ENCODE measurements at regions not wholly inside any gene's neighbourhood (a gene's known extent, or its start where the extent isn't known, plus 50 kb on each side); places are given as distances from the start of the nearest gene placed in this dataset.

DNA sequence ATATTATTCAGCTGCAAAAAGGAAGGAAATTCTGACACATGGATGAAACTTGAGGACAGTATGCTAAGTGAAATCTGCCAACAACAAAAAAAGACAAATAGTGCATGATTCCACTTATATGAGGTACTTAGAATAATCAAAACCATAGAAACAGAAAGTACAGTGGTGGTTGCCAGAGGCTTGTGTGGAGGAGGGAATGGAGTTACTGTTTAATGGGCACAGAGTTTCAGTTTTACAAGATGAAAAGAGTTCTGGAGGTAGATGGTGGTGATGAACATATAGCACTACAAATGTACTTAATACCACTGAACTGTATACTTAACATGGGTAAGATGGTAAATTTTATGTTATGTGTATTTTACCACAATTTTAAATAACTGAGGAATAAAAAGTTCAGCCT is 212.0 kb upstream of the KLF3 start:
- no peak overlapping the region for H3K27ac ChIP-seq
- no peak overlapping the region for H3K4me3 ChIP-seq
- no peaks in the 10 kb centered on the region for H3K4me1 ChIP-seq (replicated peaks)
- no peaks in the 10 kb centered on the region for H3K36me3 ChIP-seq
- H3K9me3 ChIP-seq (replicated peaks): no peaks in the 10 kb centered on the region
- DNase-seq (ENCODE audit: low read depth in 1 of 2, low spot score in 2 of 2): no peak
- no peaks in the 10 kb centered on the region for H3K27me3 ChIP-seq (replicated peaks)

DNA sequence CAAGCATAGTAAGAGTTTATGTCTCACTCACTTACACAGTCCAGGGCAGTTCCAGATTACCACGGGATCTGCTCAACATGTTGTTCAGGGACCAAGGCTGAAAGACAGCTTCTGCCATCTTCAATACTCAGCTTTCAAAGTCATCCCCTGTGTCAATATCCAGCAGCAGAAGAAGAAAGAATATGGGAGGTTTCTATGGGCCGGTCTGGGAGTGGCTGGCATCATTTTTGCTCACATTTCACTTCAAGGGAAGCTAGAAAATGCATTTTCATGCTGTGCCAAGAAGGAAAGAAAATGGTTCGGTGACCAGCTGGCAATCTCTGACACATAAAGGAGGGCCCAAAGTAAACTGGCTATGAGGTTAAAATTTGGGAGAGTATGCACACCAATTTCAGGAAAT is 211.5 kb upstream of the KLF3 start:
- Histone ChIP-seq H3K4me1 (replicated peaks) (no peaks in the 10 kb centered on the region), H3K27ac (no peak overlapping the region), H3K36me3 (no peaks in the 10 kb centered on the region), H3K4me3 (no peak overlapping the region), H3K9me3 (replicated peaks) (no peaks in the 10 kb centered on the region), H3K27me3 (replicated peaks) (no peaks in the 10 kb centered on the region)
- no peak for DNase-seq (ENCODE audit: low read depth in 1 of 2, low spot score in 2 of 2)

DNA sequence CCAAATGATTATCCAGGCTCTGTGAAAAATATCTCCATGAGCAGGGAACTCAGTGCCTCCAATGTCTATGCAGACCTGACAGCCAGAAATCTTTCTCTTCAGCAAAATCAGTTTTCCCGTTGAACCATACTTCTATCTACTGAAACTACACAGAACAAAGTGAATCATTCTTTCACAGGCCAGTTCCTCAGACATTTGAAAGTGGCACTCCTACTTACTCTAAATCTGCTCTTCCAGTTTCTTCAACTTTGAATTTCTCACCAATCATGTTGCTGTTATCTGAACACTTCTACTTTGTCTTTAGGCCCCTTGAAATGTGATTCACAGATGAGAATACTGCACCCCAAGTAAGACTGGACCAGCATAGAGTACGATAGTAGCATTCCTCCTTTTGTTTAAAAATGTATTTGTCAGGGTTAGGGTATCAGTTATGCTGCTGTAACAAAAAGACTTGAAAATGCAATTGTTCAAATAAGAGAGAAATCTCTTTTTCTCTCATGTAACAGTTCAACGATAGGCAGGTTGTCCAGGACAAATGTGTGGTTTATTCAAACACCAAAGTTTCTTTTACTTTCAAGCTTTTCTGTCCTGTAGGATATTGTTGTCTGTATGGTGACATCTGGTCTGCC is 210.6 kb upstream of the KLF3 start:
- H3K4me1 ChIP-seq (replicated peaks): no peaks in the 10 kb centered on the region
- no peaks in the 10 kb centered on the region for H3K9me3 ChIP-seq (replicated peaks)
- H3K27me3 ChIP-seq (replicated peaks): no peaks in the 10 kb centered on the region
- DNase-seq (ENCODE audit: low read depth in 1 of 2, low spot score in 2 of 2): no peak
- H3K4me3 ChIP-seq: no peak overlapping the region
- H3K27ac ChIP-seq: no peak overlapping the region
- no peaks in the 10 kb centered on the region for H3K36me3 ChIP-seq

DNA sequence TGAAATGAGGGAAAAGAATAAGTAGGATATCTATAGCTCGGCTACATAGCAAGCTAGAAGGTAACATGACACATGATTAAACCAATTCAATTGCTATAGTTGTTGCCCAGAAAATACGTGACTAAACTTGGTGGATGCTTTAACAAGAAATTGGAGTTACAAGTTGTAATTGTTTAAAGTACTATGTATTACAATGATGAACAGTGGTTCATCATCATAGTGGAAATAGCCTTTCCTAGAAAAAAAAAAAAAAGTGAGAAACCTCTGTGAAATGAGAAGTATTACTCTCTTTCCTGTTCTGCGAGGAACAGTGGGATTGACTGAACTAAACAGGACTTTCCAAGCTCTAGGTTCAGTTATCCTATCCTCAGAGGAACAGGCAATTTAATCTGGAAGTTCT is 209.7 kb upstream of the KLF3 start:
- Histone ChIP-seq H3K36me3 (no peaks in the 10 kb centered on the region), H3K4me3 (no peak overlapping the region), H3K27ac (no peak overlapping the region), H3K4me1 (replicated peaks) (no peaks in the 10 kb centered on the region), H3K9me3 (replicated peaks) (no peaks in the 10 kb centered on the region), H3K27me3 (replicated peaks) (no peaks in the 10 kb centered on the region)
- no peak for DNase-seq (ENCODE audit: low read depth in 1 of 2, low spot score in 2 of 2)

DNA sequence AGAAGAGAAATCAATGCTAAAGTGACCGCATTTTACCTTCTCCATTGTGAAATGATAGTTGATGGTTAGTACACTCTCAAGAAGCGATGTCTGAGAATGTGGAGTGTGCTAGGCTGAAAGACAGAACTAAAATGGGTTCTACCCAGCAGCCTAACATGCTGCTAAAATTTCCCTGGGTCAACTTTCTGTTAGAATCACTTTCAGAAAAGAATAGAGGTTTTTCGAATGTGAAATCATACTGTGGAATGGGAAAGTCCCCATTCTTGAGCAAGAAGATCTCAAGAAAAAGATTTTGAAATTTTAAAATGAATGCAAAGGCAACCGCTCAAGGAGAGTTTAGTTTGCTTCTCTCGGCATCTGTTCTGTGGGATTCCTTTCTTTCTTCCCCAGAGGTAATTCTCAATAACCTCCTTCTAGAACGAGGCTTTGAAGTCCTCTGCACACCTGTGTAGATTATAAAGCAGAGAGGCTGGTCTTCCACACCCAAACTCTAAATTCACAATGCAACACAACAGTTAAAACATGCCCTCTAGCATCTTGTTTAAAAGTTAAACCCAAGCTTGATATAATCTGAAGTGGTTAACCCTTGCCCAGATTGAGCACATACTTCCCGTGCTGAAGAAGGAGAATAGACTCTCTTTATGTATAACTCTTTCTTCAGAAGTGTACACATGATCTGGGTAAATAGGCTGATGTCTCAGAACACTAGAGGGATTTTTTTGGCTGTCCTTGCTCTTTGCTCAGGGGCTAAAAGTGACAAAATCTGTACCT is 208.7 kb upstream of the KLF3 start:
- Histone ChIP-seq H3K9me3 (replicated peaks) (no peaks in the 10 kb centered on the region), H3K27me3 (replicated peaks) (no peaks in the 10 kb centered on the region), H3K4me3 (no peak overlapping the region), H3K4me1 (replicated peaks) (no peaks in the 10 kb centered on the region), H3K27ac (no peak overlapping the region), H3K36me3 (no peaks in the 10 kb centered on the region)
- DNase-seq (ENCODE audit: low read depth in 1 of 2, low spot score in 2 of 2): no peak

DNA sequence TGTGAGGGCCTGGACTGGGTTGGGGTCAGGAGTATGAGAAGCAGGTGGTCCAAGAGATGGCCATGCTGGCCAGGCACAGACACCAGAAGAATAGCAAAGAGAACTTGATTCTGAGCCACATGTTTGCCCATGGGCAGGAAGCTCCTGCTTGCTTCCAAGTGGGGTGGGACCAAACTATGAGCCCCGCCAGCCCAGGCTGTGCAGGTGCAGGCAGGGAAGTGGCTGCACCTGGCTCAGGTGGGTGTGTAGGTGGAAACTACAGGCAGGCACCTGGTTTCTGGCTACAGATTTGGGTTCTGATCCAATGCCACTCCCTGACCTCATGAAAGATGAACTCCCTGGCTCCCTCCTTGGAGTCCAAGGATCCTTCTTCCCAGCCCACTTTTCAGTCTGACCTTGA is 207.9 kb upstream of the KLF3 start:
- H3K9me3 ChIP-seq (replicated peaks): no peaks in the 10 kb centered on the region
- H3K27ac ChIP-seq: no peak overlapping the region
- H3K27me3 ChIP-seq (replicated peaks): no peaks in the 10 kb centered on the region
- no peaks in the 10 kb centered on the region for H3K4me1 ChIP-seq (replicated peaks)
- H3K4me3 ChIP-seq: no peak overlapping the region
- no peaks in the 10 kb centered on the region for H3K36me3 ChIP-seq
- DNase-seq (ENCODE audit: low read depth in 1 of 2, low spot score in 2 of 2): no peak

DNA sequence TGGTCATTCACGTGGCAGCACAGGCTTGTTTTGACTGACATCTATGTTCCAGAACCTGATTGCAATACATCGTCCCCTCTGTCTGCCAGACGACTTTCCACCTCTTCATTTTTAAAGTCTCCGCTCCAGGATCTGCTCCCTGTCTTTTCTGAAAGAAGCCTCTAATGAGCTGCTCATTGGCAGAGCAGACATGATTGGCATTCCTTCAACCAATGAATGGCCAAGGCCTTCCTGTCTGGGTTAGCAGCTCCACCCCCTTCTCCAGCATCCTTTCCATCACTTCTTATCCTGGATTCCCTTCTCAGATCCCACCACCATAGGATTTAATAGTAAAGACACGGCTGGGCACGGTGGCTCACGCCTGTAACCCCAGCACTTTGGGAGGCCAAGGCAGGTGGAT is 202.7 kb upstream of the KLF3 start:
- H3K4me1 ChIP-seq (replicated peaks): no peaks in the 10 kb centered on the region
- no peaks in the 10 kb centered on the region for H3K36me3 ChIP-seq
- no peaks in the 10 kb centered on the region for H3K9me3 ChIP-seq (replicated peaks)
- no peak overlapping the region for H3K4me3 ChIP-seq
- H3K27me3 ChIP-seq (replicated peaks): no peaks in the 10 kb centered on the region
- no peak overlapping the region for H3K27ac ChIP-seq
- DNase-seq (ENCODE audit: low read depth in 1 of 2, low spot score in 2 of 2): no peak

DNA sequence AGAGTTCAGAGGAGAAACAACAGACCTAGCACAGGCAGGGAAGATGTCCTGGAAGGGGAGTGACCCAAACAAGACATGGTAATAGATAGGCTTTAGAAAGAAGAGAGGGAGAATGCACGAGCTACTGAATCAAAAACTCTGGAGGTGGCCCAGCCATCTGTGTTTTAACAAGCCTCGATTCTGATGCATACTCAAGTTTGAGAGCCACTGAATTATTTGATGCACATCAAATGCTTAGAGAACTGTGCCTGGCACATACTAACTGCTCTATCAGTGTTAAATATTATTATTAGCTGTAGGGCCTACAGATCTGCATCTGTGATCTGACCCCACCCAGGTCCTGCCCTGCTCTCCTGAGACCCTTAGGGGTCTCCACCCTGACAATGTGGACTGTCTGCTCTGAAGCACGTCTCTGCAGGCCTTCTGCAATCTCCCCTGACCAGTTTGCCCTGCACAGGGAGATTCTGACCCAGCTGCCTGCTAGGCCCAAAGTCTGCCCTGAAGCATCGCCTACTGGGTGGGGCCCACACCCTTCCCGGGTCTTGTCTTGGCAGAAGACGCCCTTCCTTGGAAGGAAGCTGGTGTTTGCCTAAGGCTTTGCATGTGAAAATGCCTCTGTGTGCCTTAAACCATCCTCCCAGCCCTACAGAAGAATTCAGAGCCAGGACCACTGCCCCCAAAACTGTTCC is 201.5 kb upstream of the KLF3 start:
- Histone ChIP-seq H3K27me3 (replicated peaks) (no peaks in the 10 kb centered on the region), H3K36me3 (no peaks in the 10 kb centered on the region), H3K9me3 (replicated peaks) (no peaks in the 10 kb centered on the region), H3K4me1 (replicated peaks) (no peaks in the 10 kb centered on the region), H3K4me3 (no peak overlapping the region), H3K27ac (no peak overlapping the region)
- DNase-seq (ENCODE audit: low read depth in 1 of 2, low spot score in 2 of 2): no peak

DNA sequence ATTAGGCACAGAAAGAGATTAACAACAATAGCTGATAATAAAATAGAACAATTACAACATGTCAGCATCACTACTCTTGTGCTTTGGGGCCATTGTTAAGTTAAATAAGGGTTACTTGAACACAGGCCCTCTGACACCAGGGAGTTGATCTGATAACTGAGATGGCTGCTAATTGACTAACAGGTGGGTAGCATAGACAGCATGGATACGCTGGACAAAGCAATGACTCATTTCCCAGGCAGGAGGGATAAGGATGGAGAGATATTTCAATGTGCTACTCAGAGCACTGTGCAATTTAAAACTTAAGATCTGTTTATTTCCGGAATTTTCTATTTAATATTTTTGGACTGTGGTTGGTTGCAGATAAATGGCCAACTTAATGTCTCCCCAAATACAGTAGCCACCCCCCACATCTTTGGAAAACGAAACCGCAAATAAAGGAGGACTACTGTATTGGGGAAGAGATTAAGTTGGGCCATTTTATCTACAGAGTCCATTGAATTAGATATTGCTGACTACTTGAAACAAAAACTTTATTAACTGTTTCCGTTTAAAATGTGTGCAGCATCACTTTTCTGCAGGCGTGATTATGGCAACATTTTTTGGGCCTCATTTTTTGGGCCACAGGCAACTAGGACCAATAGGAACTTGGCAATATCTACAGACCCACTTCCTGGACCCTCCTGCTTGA is 200.6 kb upstream of the KLF3 start:
- Histone ChIP-seq H3K27me3 (replicated peaks) (no peaks in the 10 kb centered on the region), H3K4me3 (no peak overlapping the region), H3K9me3 (replicated peaks) (no peaks in the 10 kb centered on the region), H3K4me1 (replicated peaks) (no peaks in the 10 kb centered on the region), H3K27ac (no peak overlapping the region), H3K36me3 (no peaks in the 10 kb centered on the region)
- DNase-seq (ENCODE audit: low read depth in 1 of 2, low spot score in 2 of 2): no peak

DNA sequence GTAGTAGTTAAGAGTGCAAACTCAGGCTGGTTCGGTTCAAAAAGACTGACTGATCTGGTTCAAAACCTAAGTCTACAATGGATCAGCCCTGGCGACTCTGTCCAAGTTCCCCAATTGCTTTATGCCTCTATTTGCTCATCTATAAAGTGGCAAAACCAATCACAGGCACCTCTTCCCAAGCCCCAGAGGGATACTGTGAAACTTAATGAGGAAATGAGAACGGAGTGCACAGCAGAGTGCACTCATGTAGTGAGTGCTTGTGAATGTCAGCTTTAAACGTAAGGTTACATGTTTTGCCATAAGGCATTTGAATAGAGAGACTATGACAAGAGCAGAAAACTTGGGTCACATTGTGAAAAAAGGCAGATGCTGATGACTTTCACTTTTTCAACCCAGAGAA is 199.7 kb upstream of the KLF3 start:
- H3K27me3 ChIP-seq (replicated peaks): no peaks in the 10 kb centered on the region
- H3K4me1 ChIP-seq (replicated peaks): no peaks in the 10 kb centered on the region
- H3K27ac ChIP-seq: no peak overlapping the region
- H3K4me3 ChIP-seq: no peak overlapping the region
- H3K36me3 ChIP-seq: no peaks in the 10 kb centered on the region
- no peak for DNase-seq (ENCODE audit: low read depth in 1 of 2, low spot score in 2 of 2)
- H3K9me3 ChIP-seq (replicated peaks): no peaks in the 10 kb centered on the region

DNA sequence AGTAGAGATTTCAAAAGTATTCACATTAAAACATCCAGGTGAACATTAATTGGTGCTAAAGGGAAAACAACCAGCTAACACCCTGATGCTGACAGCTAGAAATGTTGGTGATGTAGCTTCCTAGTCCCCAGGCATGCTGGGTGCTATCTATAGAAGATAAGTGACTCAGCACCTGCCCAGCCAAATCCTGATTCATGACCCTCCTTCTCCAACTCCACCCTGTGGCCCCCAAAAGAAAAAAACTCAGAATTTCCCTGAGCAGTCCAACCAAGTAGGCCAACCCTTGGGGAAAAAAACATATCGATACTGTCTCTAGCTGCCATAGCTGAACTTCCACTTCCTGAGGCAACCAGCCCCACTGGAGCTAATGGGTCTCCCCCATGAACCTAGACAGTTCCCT is 197.6 kb upstream of the KLF3 start:
- Histone ChIP-seq H3K27ac (no peak overlapping the region), H3K4me3 (no peak overlapping the region), H3K36me3 (no peaks in the 10 kb centered on the region), H3K27me3 (replicated peaks) (no peaks in the 10 kb centered on the region), H3K9me3 (replicated peaks) (no peaks in the 10 kb centered on the region), H3K4me1 (replicated peaks) (no peaks in the 10 kb centered on the region)
- DNase-seq (ENCODE audit: low read depth in 1 of 2, low spot score in 2 of 2): no peak

DNA sequence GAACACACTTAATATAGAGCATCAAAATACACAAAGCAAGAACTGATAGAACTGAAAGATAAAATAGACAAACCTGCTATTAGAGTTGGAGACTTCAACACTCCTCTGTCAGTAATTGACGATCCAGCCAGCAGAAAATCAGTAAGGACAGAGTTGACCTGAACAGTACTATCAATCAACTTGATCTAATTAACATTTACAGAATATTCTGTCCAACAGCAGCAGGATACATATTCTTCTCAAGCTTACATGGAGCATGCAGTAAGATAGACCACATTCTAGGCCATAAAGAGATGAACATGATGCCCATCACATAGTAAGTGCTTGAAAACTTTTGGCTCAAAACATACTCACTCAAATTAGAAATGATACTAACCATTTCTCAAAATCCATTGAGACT is 196.7 kb upstream of the KLF3 start:
- DNase-seq (ENCODE audit: low read depth in 1 of 2, low spot score in 2 of 2): no peak
- no peaks in the 10 kb centered on the region for H3K9me3 ChIP-seq (replicated peaks)
- H3K36me3 ChIP-seq: no peaks in the 10 kb centered on the region
- no peak overlapping the region for H3K4me3 ChIP-seq
- H3K27me3 ChIP-seq (replicated peaks): no peaks in the 10 kb centered on the region
- no peak overlapping the region for H3K27ac ChIP-seq
- H3K4me1 ChIP-seq (replicated peaks): no peaks in the 10 kb centered on the region

DNA sequence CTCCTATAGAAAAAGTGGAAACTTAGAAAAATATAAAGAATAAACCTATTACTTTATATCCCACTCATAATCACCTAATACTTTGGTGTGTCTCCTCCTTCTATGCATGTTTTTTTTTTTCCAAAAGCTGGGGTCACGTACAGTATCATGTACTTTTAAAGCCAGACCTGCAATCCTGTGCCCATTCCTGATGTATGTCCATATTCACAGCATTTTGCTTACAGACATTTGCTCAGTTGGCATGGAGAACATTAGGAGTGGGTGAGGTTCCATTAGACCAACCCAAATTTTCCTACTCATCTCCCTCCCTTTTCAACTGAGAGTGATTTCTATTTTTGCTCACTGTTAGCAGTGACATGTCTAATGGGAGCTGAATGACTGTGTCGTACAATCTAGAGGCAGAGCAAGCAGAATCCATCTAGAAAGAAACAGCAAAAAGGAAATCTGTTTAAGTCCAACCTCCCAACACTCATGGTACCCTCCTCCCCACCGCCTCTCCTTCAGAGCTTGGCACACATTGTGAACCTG is 195.6 kb upstream of the KLF3 start:
- Histone ChIP-seq H3K4me1 (replicated peaks) (no peaks in the 10 kb centered on the region), H3K27me3 (replicated peaks) (no peaks in the 10 kb centered on the region), H3K27ac (no peak overlapping the region), H3K4me3 (no peak overlapping the region), H3K9me3 (replicated peaks) (no peaks in the 10 kb centered on the region), H3K36me3 (no peaks in the 10 kb centered on the region)
- DNase-seq (ENCODE audit: low read depth in 1 of 2, low spot score in 2 of 2): no peak

DNA sequence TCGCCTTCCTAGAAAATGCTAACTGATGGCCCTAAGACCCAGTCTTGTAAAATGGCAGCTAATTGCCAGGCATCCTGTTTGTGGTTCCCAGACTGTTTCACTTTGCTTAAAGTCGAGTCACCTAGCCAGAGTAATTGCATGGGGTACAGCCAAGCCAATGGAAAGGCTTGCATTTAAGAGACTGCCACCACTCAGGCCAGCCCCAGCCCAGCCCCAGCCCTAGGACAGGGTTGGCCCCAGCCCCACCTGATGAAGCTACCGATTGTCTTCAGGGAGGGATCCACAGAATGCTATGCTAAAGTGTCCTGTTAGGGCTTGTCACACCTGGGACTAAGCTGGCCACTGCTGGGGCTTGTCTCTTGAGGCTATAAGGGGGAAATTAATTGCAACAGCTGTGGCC is 194.6 kb upstream of the KLF3 start:
- no peak overlapping the region for H3K27ac ChIP-seq
- no peaks in the 10 kb centered on the region for H3K9me3 ChIP-seq (replicated peaks)

More for the DNA sequence above, 194.6 kb upstream of the KLF3 start:
- Histone ChIP-seq H3K36me3 (no peaks in the 10 kb centered on the region), H3K4me1 (replicated peaks) (no peaks in the 10 kb centered on the region), H3K4me3 (no peak overlapping the region), H3K27me3 (replicated peaks) (no peaks in the 10 kb centered on the region)
- DNase-seq (ENCODE audit: low read depth in 1 of 2, low spot score in 2 of 2): no peak

Data from SJSA1 (cell line).